ENCODE measurements at regions not wholly inside any gene's neighbourhood (a gene's known extent, or its start where the extent isn't known, plus 50 kb on each side); places are given as distances from the start of the nearest gene placed in this dataset.

GRCh38 chr6:56766139-56766805 is 123.6 kb upstream of the DST start:
- no peaks in the 10 kb centered on the region for H3K27me3 Mint-ChIP-seq (ENCODE audit: insufficient read depth)

GRCh38 chr6:56765494-56765893 is 122.8 kb upstream of the DST start:
- Mint-ChIP-seq H3K27me3 (ENCODE audit: insufficient read depth) (no peaks in the 10 kb centered on the region), H3K36me3 (ENCODE audit: low read depth) (peaks cover 6% of the 10 kb centered on the region), H3K4me1 (peaks cover 19% of the 10 kb centered on the region), H3K4me3 (no peak overlapping the region), H3K9me3 (no peaks in the 10 kb centered on the region), H3K27ac (no peak overlapping the region)
- Histone ChIP-seq H3K9me3 (ENCODE audit: control insufficient read depth, low read length) (no peaks in the 10 kb centered on the region), H3K9ac (ENCODE audit: extremely low read depth, low read length, poor library complexity, severe bottlenecking) (no peak overlapping the region), H3K36me3 (ENCODE audit: control insufficient read depth, insufficient read depth, low read length) (no peaks in the 10 kb centered on the region), H3K4me1 (ENCODE audit: control insufficient read depth, insufficient read depth, low read length) (no peaks in the 10 kb centered on the region), H3K4me3 (ENCODE audit: low read length) (no peak overlapping the region), H3K27me3 (ENCODE audit: control insufficient read depth, insufficient read depth, low read length, poor library complexity, severe bottlenecking) (no peaks in the 10 kb centered on the region), H3K27ac (ENCODE audit: low read depth, low read length) (no peak overlapping the region)
- DNase-seq, result no peak
- no peak for TF ChIP-seq CTCF (conservative IDR thresholded peaks at IDR 0.05)
- 60 to 94% methylated on average over 1 to 2 of the region's 2 CpGs for WGBS, 2 experiments (ENCODE audit: insufficient coverage in 1 of 2, insufficient read length in 1 of 2)

More at GRCh38 chr6:56766139-56766805, 123.6 kb upstream of the DST start:
- TF ChIP-seq CTCF (conservative IDR thresholded peaks at IDR 0.05), result no peak
- Mint-ChIP-seq H3K27ac (no peak overlapping the region), H3K9me3 (no peaks in the 10 kb centered on the region), H3K4me1 (peaks cover 19% of the 10 kb centered on the region), H3K4me3 (no peak overlapping the region), H3K36me3 (ENCODE audit: low read depth) (peaks cover 4% of the 10 kb centered on the region)
- no peak for DNase-seq
- Histone ChIP-seq H3K4me3 (ENCODE audit: low read length) (no peak overlapping the region), H3K36me3 (ENCODE audit: control insufficient read depth, insufficient read depth, low read length) (no peaks in the 10 kb centered on the region), H3K27ac (ENCODE audit: low read depth, low read length) (no peak overlapping the region), H3K9ac (ENCODE audit: extremely low read depth, low read length, poor library complexity, severe bottlenecking) (no peak overlapping the region), H3K4me1 (ENCODE audit: control insufficient read depth, insufficient read depth, low read length) (no peaks in the 10 kb centered on the region), H3K27me3 (ENCODE audit: control insufficient read depth, insufficient read depth, low read length, poor library complexity, severe bottlenecking) (no peaks in the 10 kb centered on the region), H3K9me3 (ENCODE audit: control insufficient read depth, low read length) (no peaks in the 10 kb centered on the region)
- WGBS, 2 experiments (ENCODE audit: insufficient coverage in 1 of 2, insufficient read length in 1 of 2), result 95 to 98% methylated on average over 6 to 14 of the region's 14 CpGs

- H3K4me3 Mint-ChIP-seq, result no peak overlapping the region
- Histone ChIP-seq H3K9ac (ENCODE audit: extremely low read depth, low read length, poor library complexity, severe bottlenecking) (no peak overlapping the region), H3K36me3 (ENCODE audit: control insufficient read depth, insufficient read depth, low read length) (no peaks in the 10 kb centered on the region), H3K4me1 (ENCODE audit: control insufficient read depth, insufficient read depth, low read length) (no peaks in the 10 kb centered on the region), H3K9me3 (ENCODE audit: control insufficient read depth, low read length) (no peaks in the 10 kb centered on the region), H3K4me3 (ENCODE audit: low read length) (no peak overlapping the region), H3K27me3 (ENCODE audit: control insufficient read depth, insufficient read depth, low read length, poor library complexity, severe bottlenecking) (no peaks in the 10 kb centered on the region), H3K27ac (ENCODE audit: low read depth, low read length) (no peak overlapping the region)
- peak; percentile 67 for TF ChIP-seq CTCF (conservative IDR thresholded peaks at IDR 0.05)
- H3K9me3 Mint-ChIP-seq, result no peaks in the 10 kb centered on the region
- peak overlapping the region; percentile 54 for H3K27ac Mint-ChIP-seq
- H3K36me3 Mint-ChIP-seq (ENCODE audit: low read depth), result peaks cover 6% of the 10 kb centered on the region
- peaks cover 21% of the 10 kb centered on the region for H3K4me1 Mint-ChIP-seq
- WGBS, 2 experiments (ENCODE audit: insufficient coverage in 1 of 2, insufficient read length in 1 of 2), result 38 to 58% methylated on average over 3 of the region's 3 CpGs
- H3K27me3 Mint-ChIP-seq (ENCODE audit: insufficient read depth), result no peaks in the 10 kb centered on the region
- DNase-seq, result peak; percentile 76
Observed at GRCh38 chr6:56764081-56764566, 121.4 kb upstream of the DST start.
